ENCODE measurements at regions not wholly inside any gene's neighbourhood (a gene's known extent, or its start where the extent isn't known, plus 50 kb on each side); places are given as distances from the start of the nearest gene placed in this dataset.
A peak's percentile ranks its signal among the peaks of the same experiment; 100 is the strongest.

GRCh38 chr1:29716306-29716705 is 480.0 kb downstream of the PTPRU start:
- peaks cover 1% of the 10 kb centered on the region for H3K36me3 Mint-ChIP-seq (ENCODE audit: low read depth)
- no peak for DNase-seq (ENCODE audit: low spot score)
- H3K4me3 Mint-ChIP-seq: no peak overlapping the region
- H3K4me1 Mint-ChIP-seq (ENCODE audit: low read depth): peaks cover 20% of the 10 kb centered on the region
- no peak overlapping the region for H3K27ac Mint-ChIP-seq
- no peaks in the 10 kb centered on the region for H3K27me3 Mint-ChIP-seq (ENCODE audit: low read depth)
- peaks cover 21% of the 10 kb centered on the region for H3K9me3 Mint-ChIP-seq

DNA sequence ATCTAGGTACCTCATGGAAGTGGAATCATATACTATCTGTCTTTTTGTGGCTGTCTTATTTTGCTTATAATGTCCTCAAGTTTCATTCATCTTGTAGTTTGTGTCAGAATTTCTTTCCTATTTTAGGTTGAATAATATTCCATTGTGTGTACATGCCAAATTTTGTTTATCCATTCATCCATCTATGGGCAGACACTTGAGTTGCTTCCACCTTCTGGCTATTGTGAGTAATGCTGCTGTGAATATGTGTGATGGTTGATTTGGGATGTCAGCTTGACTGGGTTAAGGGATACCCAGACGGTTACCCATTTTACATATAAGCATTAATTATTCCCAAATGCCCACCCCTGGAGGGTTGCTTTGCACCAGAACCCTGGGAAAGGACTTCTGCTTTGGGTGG is 477.5 kb downstream of the PTPRU start:
- H3K9me3 Mint-ChIP-seq: peaks cover 5% of the 10 kb centered on the region
- DNase-seq (ENCODE audit: low spot score): no peak
- H3K27me3 Mint-ChIP-seq (ENCODE audit: low read depth): no peaks in the 10 kb centered on the region
- peaks cover 32% of the 10 kb centered on the region for H3K4me1 Mint-ChIP-seq (ENCODE audit: low read depth)
- H3K4me3 Mint-ChIP-seq: no peak overlapping the region
- no peak overlapping the region for H3K27ac Mint-ChIP-seq
- H3K36me3 Mint-ChIP-seq (ENCODE audit: low read depth): no peaks in the 10 kb centered on the region

DNA sequence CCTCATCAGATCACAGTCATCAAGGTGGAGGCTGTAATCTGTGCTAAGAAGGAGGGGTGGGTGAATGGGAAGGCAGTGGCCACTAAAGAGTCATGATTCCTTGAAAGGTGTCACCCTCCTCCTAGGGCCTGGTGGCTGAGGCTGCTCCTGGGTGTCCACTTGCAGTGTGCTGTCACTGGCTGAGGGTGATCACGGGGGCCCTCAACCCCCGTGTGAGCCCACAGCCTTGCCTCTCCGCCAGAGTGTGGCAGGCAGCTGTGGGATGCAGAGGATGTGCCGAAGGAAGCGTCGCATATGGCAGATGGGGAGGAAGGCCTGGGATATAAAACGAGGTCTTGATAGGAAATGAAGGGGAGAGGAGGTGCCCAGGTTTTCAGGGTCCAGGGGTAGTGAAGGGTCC is 476.5 kb downstream of the PTPRU start:
- Mint-ChIP-seq H3K4me1 (ENCODE audit: low read depth) (peaks cover 37% of the 10 kb centered on the region), H3K27ac (no peak overlapping the region), H3K36me3 (ENCODE audit: low read depth) (no peaks in the 10 kb centered on the region), H3K9me3 (no peaks in the 10 kb centered on the region), H3K27me3 (ENCODE audit: low read depth) (no peaks in the 10 kb centered on the region), H3K4me3 (no peak overlapping the region)
- DNase-seq (ENCODE audit: low spot score): no peak

DNA sequence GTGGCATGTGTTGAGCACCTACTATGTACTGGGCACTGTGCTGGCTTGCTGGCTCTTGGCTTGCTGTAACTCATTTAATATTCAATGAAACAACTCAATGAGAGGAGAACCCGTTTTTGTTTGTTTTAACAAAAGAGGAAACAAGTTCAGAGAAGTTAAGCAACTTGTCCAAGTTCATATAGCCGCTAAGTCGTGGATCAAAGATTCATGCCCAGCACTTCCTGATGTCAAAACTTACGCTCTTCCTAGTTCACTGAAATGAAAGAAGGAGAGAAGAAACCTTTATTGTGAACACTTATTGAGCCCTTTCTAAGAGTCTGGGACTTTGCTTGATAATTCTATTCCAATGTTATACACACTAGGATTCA is 475.9 kb downstream of the PTPRU start:
- Mint-ChIP-seq H3K4me1 (ENCODE audit: low read depth) (peaks cover 37% of the 10 kb centered on the region), H3K27ac (peak overlapping the region; percentile 38), H3K9me3 (no peaks in the 10 kb centered on the region), H3K27me3 (ENCODE audit: low read depth) (no peaks in the 10 kb centered on the region), H3K36me3 (ENCODE audit: low read depth) (no peaks in the 10 kb centered on the region), H3K4me3 (peak overlapping the region; percentile 27)
- DNase-seq (ENCODE audit: low spot score): no peak

- Mint-ChIP-seq H3K27ac (peak overlapping the region; percentile 22), H3K4me1 (ENCODE audit: low read depth) (peaks cover 37% of the 10 kb centered on the region), H3K9me3 (no peaks in the 10 kb centered on the region), H3K4me3 (peak overlapping the region; percentile 27), H3K27me3 (ENCODE audit: low read depth) (peaks cover under 1% of the 10 kb centered on the region), H3K36me3 (ENCODE audit: low read depth) (no peaks in the 10 kb centered on the region)
- DNase-seq (ENCODE audit: low spot score): peak; percentile 79
Measured at GRCh38 chr1:29711582-29712283, 475.4 kb downstream of the PTPRU start.

GRCh38 chr1:29709704-29710280 is 473.5 kb downstream of the PTPRU start:
- Mint-ChIP-seq H3K27me3 (ENCODE audit: low read depth) (peaks cover 12% of the 10 kb centered on the region), H3K36me3 (ENCODE audit: low read depth) (no peaks in the 10 kb centered on the region), H3K9me3 (no peaks in the 10 kb centered on the region), H3K4me3 (no peak overlapping the region), H3K4me1 (ENCODE audit: low read depth) (peaks cover 37% of the 10 kb centered on the region), H3K27ac (peak overlapping the region; percentile 67)
- DNase-seq (ENCODE audit: low spot score): no peak

DNA sequence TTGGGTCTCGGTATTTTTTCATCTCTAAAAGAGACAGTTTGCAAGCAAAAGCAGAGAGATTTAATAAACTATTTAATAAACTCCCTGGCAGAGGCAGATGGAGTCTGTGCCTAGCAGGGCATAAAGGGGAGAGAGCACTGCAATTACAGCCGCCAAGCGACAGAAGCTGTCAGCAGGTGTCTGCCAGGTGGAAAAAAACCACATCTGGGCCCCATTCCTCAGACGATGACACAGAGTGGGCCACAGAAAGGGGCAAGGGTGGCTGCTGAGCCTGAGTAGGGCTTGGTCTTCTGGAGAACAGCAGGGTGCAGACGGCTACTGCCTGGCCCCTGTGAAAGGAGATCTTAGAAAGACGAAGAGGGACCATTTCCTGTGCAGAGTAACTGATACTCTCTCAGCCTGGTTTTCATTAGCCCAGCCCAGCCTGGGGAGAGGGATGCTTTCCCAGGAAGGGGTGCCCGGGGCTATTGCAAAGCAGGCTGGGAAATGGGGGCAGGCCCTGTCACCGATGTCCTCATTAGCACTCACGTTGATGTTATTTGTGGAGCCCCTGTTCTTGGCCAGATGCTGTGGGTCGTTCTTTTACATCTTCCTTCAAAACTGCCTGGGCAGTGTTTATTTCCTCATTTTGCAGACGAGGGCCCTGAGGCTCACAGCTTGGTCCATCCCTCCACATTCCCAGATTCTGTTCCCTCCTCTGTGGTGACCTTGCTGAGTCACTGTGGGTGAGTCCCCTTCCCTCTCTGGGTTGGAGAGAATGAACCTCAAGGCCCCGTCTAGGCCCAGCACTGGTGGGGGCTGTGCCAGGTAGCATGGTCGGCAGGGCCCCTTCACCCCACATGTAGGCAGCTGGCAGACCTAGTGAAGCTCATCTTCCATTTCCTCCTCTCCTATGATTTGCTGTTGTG is 472.7 kb downstream of the PTPRU start:
- Mint-ChIP-seq H3K27me3 (ENCODE audit: low read depth) (peaks cover 17% of the 10 kb centered on the region), H3K27ac (peak overlapping the region; percentile 64), H3K36me3 (ENCODE audit: low read depth) (no peaks in the 10 kb centered on the region), H3K9me3 (no peaks in the 10 kb centered on the region), H3K4me1 (ENCODE audit: low read depth) (peaks cover 37% of the 10 kb centered on the region), H3K4me3 (no peak overlapping the region)
- no peak for DNase-seq (ENCODE audit: low spot score)

- H3K4me3 Mint-ChIP-seq: no peak overlapping the region
- no peaks in the 10 kb centered on the region for H3K9me3 Mint-ChIP-seq
- peaks cover 19% of the 10 kb centered on the region for H3K27me3 Mint-ChIP-seq (ENCODE audit: low read depth)
- no peaks in the 10 kb centered on the region for H3K36me3 Mint-ChIP-seq (ENCODE audit: low read depth)
- DNase-seq (ENCODE audit: low spot score): no peak
- H3K4me1 Mint-ChIP-seq (ENCODE audit: low read depth): peaks cover 37% of the 10 kb centered on the region
- H3K27ac Mint-ChIP-seq: peak overlapping the region; percentile 16
Measured at GRCh38 chr1:29708381-29708780, 472.1 kb downstream of the PTPRU start.

DNA sequence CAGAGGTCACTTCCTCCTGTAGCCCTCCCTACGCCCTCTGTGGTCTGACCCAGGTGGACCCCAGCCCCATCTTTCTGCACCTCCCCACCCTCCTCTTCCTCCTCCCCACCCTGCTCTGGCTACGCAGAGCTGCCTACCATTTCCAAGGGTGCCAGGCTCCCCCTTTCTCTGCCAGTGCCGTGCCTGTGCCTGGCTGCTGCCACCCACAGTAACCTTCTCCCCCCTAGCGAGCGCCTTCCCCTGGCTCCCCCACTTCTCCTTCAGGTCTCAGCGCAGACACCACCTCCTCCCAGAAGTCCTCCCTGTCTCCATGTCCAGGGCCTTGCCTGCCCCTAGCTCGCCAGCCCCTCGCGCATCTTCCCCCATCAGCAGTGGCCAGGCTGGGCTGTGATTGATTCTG is 471.5 kb downstream of the PTPRU start:
- no peak for DNase-seq (ENCODE audit: low spot score)
- Mint-ChIP-seq H3K36me3 (ENCODE audit: low read depth) (no peaks in the 10 kb centered on the region), H3K27ac (peak overlapping the region; percentile 16), H3K27me3 (ENCODE audit: low read depth) (peaks cover 19% of the 10 kb centered on the region), H3K4me1 (ENCODE audit: low read depth) (peaks cover 37% of the 10 kb centered on the region), H3K9me3 (no peaks in the 10 kb centered on the region), H3K4me3 (no peak overlapping the region)

- DNase-seq (ENCODE audit: low spot score): peak; percentile 70
- Mint-ChIP-seq H3K4me1 (ENCODE audit: low read depth) (peaks cover 29% of the 10 kb centered on the region), H3K36me3 (ENCODE audit: low read depth) (no peaks in the 10 kb centered on the region), H3K9me3 (no peaks in the 10 kb centered on the region), H3K27me3 (ENCODE audit: low read depth) (peaks cover 19% of the 10 kb centered on the region), H3K27ac (no peak overlapping the region), H3K4me3 (no peak overlapping the region)
Measured at GRCh38 chr1:29706936-29707335, 470.6 kb downstream of the PTPRU start.

GRCh38 chr1:29704430-29704829 is 468.1 kb downstream of the PTPRU start:
- H3K4me1 Mint-ChIP-seq (ENCODE audit: low read depth): peaks cover 14% of the 10 kb centered on the region
- no peak overlapping the region for H3K27ac Mint-ChIP-seq
- peaks cover 22% of the 10 kb centered on the region for H3K27me3 Mint-ChIP-seq (ENCODE audit: low read depth)
- no peaks in the 10 kb centered on the region for H3K36me3 Mint-ChIP-seq (ENCODE audit: low read depth)
- no peaks in the 10 kb centered on the region for H3K9me3 Mint-ChIP-seq
- DNase-seq (ENCODE audit: low spot score): no peak
- no peak overlapping the region for H3K4me3 Mint-ChIP-seq

DNA sequence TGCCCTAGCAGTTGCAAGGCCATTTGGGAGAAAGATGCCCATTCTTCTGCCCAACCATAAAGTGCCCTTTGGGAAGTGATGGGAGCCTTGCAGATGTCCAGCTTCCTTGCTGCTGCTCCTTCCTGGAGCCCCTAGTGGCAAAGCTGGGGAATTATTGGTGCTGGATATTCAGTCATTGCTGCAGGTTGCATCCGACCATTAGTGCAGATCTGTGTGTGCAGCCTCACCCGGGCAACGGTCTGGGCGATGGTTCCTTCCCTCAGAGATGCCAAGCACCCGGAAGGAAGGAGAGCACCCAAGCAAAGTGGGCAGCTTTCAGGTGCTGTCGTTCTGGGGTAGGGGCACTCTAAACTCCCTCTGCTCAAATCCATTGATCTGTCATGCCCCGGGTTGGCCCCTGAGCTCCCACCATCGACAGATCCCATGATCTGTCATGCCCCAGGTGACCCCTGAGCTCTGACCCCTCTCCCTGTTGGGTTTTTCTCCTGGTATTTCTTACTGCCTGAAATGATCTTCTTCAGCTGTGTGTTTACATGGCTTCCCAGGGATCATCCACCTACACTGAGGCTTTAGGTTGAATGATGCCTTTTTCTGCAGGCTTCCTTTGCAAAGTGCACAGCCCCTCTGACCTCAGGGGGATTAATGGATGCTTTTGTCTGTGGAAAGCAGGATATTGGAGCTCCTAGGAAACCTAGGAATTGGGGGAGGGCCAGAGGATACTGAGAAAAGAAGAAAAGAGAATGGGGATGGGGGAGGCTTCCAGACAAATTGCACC is 467.5 kb downstream of the PTPRU start:
- Mint-ChIP-seq H3K4me1 (ENCODE audit: low read depth) (peaks cover 8% of the 10 kb centered on the region), H3K27me3 (ENCODE audit: low read depth) (peaks cover 24% of the 10 kb centered on the region), H3K4me3 (no peak overlapping the region), H3K9me3 (no peaks in the 10 kb centered on the region), H3K27ac (no peak overlapping the region), H3K36me3 (ENCODE audit: low read depth) (no peaks in the 10 kb centered on the region)
- no peak for DNase-seq (ENCODE audit: low spot score)

DNA sequence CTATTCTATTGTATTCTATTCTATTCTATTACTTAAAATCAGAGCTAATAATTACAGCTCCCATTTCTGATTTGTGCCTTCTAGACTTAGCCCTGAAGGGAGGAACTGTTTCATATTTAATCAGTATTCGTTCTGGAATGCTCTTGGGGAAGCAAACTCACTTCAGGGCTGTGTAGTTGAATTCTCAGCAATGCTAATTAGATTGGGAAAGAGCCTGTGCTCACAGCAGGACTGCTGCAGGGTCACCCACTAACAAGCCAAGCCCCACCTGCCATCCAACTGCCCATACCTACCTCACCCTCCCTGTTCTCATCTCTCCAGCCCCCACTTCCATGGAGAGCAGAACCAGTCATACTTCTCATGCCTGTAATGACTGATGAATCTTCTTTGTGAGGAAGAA is 464.2 kb downstream of the PTPRU start:
- no peak for DNase-seq (ENCODE audit: low spot score)
- Mint-ChIP-seq H3K4me1 (ENCODE audit: low read depth) (no peaks in the 10 kb centered on the region), H3K27me3 (ENCODE audit: low read depth) (peaks cover 14% of the 10 kb centered on the region), H3K27ac (no peak overlapping the region), H3K9me3 (no peaks in the 10 kb centered on the region), H3K36me3 (ENCODE audit: low read depth) (no peaks in the 10 kb centered on the region), H3K4me3 (no peak overlapping the region)
